Activated B cell treated with CpG ODN at 0.5 μM for 24 hours (primary cell): ENCODE measurements at regions not wholly inside any gene's neighbourhood (a gene's known extent, or its start where the extent isn't known, plus 50 kb on each side); places are given as distances from the start of the nearest gene placed in this dataset.

Source experiments
- ATAC-seq: fragments of 200-7000 bp; cut with Tn5 transposase; one replicate; pipeline ENCODE4 v1.10.0; 2021; ENCODE audit warnings: low read depth, mild to moderate bottlenecking, moderate library complexity
- CTCF ChIA-PET: fragments of 350-600 bp; sonication (Branson Sonifier 250); formaldehyde crosslinking; loops from one replicate; lab custom pipeline; 2021; ENCODE audit warnings: antibody characterized with exemption; lab: Charles Lee
- POLR2A ChIA-PET: fragments of 350-600 bp; sonication (Branson Sonifier 250); formaldehyde crosslinking; loops from one replicate; lab custom pipeline; 2021; ENCODE audit warnings: antibody characterized with exemption; lab: Charles Lee
- DNase-seq: peaks from one replicate; pipeline ENCODE4 v3.0.0; 2022
- H3K27ac Mint-ChIP-seq: one replicate; pipeline ENCODE4 v1.8.0; 2020; ENCODE audit warnings: mixed read lengths
- H3K27me3 Mint-ChIP-seq: one replicate; pipeline ENCODE4 v1.8.0; 2021; ENCODE audit warnings: mixed read lengths
- H3K36me3 Mint-ChIP-seq: one replicate; pipeline ENCODE4 v1.8.0; 2021; ENCODE audit warnings: low read depth, mixed read lengths
- H3K4me1 Mint-ChIP-seq: one replicate; pipeline ENCODE4 v1.8.0; 2021; ENCODE audit warnings: mixed read lengths
- H3K4me3 Mint-ChIP-seq: one replicate; pipeline ENCODE4 v1.8.0; 2020; ENCODE audit warnings: mild to moderate bottlenecking, mixed read lengths
- H3K9me3 Mint-ChIP-seq: one replicate; pipeline ENCODE4 v1.8.0; 2020; ENCODE audit warnings: mixed read lengths
- CTCF ChIP-seq: fragments of 200-600 bp; IDR thresholded peaks from one replicate; pipeline ENCODE4 v1.8.0; 2022; ENCODE audit warnings: antibody characterized with exemption, mild to moderate bottlenecking
- intact Hi-C: fragments of 100-400 bp; cut with micrococcal nuclease; formaldehyde crosslinking; loops from one replicate; pipeline ENCODE4 v1.15.1; 2024

GRCh38 chr6:56310241-56310640 lies 62.9 kb upstream of the COL21A1 start:
- Mint-ChIP-seq H3K9me3 (no peaks in the 10 kb centered on the region), H3K4me3 (no peak overlapping the region), H3K27me3 (no peaks in the 10 kb centered on the region), H3K36me3 (no peaks in the 10 kb centered on the region), H3K27ac (no peak overlapping the region), H3K4me1 (no peaks in the 10 kb centered on the region)
- ChIA-PET CTCF (no interaction called here), POLR2A (no interaction called here)
- no peak for TF ChIP-seq CTCF
- intact Hi-C loops, result no loop called here
- ATAC-seq (no peak), DNase-seq (no peak)

GRCh38 chr6:56299916-56300315 lies 52.5 kb upstream of the COL21A1 start:
- ChIA-PET POLR2A (no interaction called here), CTCF (no interaction called here)
- Mint-ChIP-seq H3K4me3 (no peak overlapping the region), H3K27me3 (no peaks in the 10 kb centered on the region), H3K4me1 (no peaks in the 10 kb centered on the region), H3K36me3 (no peaks in the 10 kb centered on the region), H3K9me3 (peaks cover 4% of the 10 kb centered on the region), H3K27ac (no peak overlapping the region)
- no peak for DNase-seq
- no peak for TF ChIP-seq CTCF
- ATAC-seq, result no peak
- intact Hi-C loops, result no loop called here

GRCh38 chr6:56297022-56297989 lies 49.9 kb upstream of the COL21A1 start:
- CTCF ChIA-PET, result no interaction called here
- ATAC-seq (no peak), DNase-seq (no peak)
- Mint-ChIP-seq H3K9me3 (peaks cover 4% of the 10 kb centered on the region), H3K27ac (no peak overlapping the region), H3K27me3 (no peaks in the 10 kb centered on the region), H3K4me1 (no peaks in the 10 kb centered on the region), H3K4me3 (no peak overlapping the region), H3K36me3 (no peaks in the 10 kb centered on the region)
- POLR2A ChIA-PET, result no interaction called here
- intact Hi-C loops, result no loop called here
- TF ChIP-seq CTCF, result no peak
